ENCODE measurements at regions not wholly inside any gene's neighbourhood (a gene's known extent, or its start where the extent isn't known, plus 50 kb on each side); places are given as distances from the start of the nearest gene placed in this dataset.

- FAIRE-seq (no peak), DNase-seq (ENCODE audit: insufficient read length, low spot score) (no peak)
- no peak for TF ChIP-seq CTCF (IDR thresholded peaks at IDR 0.05; ENCODE audit: insufficient read depth, missing control alignments)
These were observed 85.8 kb downstream of the TNFAIP2 start for GRCh38 chr14:103209054-103209453.

GRCh38 chr14:103209506-103209905 lies 86.2 kb downstream of the TNFAIP2 start:
- no peak for DNase-seq (ENCODE audit: insufficient read length, low spot score)
- no peak for FAIRE-seq
- TF ChIP-seq CTCF (IDR thresholded peaks at IDR 0.05; ENCODE audit: insufficient read depth, missing control alignments), result no peak

GRCh38 chr14:103213331-103213730 lies 90.1 kb downstream of the TNFAIP2 start:
- TF ChIP-seq CTCF (IDR thresholded peaks at IDR 0.05; ENCODE audit: insufficient read depth, missing control alignments), result no peak
- no peak for FAIRE-seq
- DNase-seq (ENCODE audit: insufficient read length, low spot score), result no peak

GRCh38 chr14:103214461-103214958 lies 91.2 kb downstream of the TNFAIP2 start:
- FAIRE-seq (no peak), DNase-seq (ENCODE audit: insufficient read length, low spot score) (no peak)
- TF ChIP-seq CTCF (IDR thresholded peaks at IDR 0.05; ENCODE audit: insufficient read depth, missing control alignments), result no peak

- no peak for TF ChIP-seq CTCF (IDR thresholded peaks at IDR 0.05; ENCODE audit: insufficient read depth, missing control alignments)
- FAIRE-seq, result no peak
- DNase-seq (ENCODE audit: insufficient read length, low spot score), result no peak
These were observed 93.1 kb downstream of the TNFAIP2 start for GRCh38 chr14:103216399-103216798.

- TF ChIP-seq CTCF (IDR thresholded peaks at IDR 0.05; ENCODE audit: insufficient read depth, missing control alignments), result no peak
- DNase-seq (ENCODE audit: insufficient read length, low spot score) (no peak), FAIRE-seq (no peak)
These were observed 93.6 kb downstream of the TNFAIP2 start for GRCh38 chr14:103216857-103217256.

GRCh38 chr14:103217538-103217937 lies 94.3 kb downstream of the TNFAIP2 start:
- no peak for DNase-seq (ENCODE audit: insufficient read length, low spot score)
- no peak for FAIRE-seq
- TF ChIP-seq CTCF (IDR thresholded peaks at IDR 0.05; ENCODE audit: insufficient read depth, missing control alignments), result no peak

All from D721Med (cell line).